GM12874 (cell line): ENCODE measurements at regions not wholly inside any gene's neighbourhood (a gene's known extent, or its start where the extent isn't known, plus 50 kb on each side); places are given as distances from the start of the nearest gene placed in this dataset.
A peak's percentile ranks its signal among the peaks of the same experiment; 100 is the strongest.

Experiments
- CTCF ChIP-seq: IDR thresholded peaks from 2 replicates; pipeline ENCODE4 v1.5.1; 2011; ENCODE audit warnings: low read depth, mild to moderate bottlenecking, control low read depth, low read length, moderate library complexity; ENCODE audit not compliant: insufficient read depth

DNA sequence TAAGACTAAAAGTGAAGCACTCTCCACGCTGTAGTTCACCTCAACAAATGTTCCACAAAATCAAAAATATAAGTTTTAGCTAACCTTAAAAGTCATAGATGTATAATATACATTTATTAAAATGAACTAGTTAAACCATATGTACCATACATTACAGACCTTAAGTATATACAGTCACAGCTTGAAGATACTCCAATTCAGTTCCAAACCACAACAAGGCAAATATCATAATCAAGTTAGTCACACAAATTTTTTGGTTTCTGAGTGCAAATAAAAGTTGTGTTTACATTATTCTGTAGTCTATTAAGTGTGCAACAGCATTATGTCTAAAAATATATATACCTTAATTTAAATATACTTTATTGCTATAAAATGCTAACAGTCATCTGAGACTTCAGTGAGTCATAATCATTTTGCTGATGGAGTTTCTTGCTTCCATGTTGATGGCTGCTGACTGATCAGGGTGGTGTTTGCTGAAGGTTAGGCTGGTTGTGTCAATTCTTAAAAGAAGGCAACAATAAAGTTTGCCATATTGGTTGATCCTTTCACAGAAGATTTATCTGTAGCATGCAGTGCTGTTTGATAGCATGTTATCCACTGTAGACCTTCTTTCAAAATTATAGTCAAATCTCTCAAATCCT lies 736.7 kb downstream of the NSUN3 start:
- no peak for TF ChIP-seq CTCF

DNA sequence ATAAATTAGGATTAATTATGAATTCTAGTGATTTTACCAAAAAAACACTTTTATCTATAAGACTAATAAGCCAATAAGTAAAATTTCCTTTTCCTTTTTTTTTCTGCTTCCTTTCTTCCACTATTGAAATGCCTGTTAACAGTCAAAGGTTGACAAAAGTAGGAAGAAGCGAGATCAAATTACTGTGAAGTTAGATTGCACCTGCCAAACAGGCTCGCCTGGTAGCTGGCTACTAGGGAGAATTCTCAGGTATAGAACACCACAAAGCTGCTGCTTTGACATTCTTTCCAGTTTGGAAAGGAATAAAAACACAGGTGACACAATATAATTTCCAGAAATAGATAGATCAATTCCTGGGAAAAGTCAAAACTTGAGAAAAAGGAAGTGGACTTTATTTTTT lies 749.0 kb downstream of the NSUN3 start:
- no peak for TF ChIP-seq CTCF

- no peak for TF ChIP-seq CTCF
These were observed 758.4 kb downstream of the NSUN3 start for GRCh38 chr3:94821241-94821640.

DNA sequence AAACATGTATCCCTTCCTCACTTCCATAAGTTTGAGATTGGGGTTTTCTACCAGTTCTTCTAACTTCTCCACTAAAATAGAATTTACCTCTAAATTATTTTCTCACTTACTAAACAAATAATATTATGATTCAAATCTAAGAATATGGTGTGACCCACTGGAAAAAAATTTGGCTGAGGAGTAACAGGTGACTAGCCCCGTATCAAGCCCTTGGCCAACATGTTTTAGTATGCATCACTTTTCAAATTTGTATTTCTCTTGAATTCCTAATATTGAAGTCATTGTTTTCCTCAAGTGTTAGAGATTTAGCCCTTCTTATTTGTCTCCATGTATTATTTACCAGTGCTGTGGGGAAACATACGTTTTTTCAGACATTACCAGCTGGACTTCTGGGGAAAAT lies 759.4 kb downstream of the NSUN3 start:
- TF ChIP-seq CTCF: no peak

DNA sequence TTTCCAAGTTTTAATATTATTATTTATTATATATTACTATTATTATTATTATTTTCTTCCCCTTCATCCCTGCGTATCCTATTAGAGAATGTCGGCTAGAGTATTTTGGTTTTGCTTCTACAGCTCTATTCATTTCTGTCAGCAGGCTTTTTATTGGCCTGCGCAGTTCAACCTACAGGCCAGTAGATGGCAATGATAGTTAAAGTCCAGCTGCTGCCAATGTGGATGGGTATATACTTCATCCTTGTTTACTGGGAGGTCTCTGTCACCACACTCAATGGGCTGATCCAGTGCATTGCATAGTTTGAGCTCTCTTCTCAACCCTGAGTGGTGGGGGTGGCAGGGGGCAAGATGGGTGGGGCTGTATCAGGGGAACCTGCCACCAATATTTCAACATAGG lies 799.8 kb downstream of the NSUN3 start:
- peak; percentile 60 for TF ChIP-seq CTCF

DNA sequence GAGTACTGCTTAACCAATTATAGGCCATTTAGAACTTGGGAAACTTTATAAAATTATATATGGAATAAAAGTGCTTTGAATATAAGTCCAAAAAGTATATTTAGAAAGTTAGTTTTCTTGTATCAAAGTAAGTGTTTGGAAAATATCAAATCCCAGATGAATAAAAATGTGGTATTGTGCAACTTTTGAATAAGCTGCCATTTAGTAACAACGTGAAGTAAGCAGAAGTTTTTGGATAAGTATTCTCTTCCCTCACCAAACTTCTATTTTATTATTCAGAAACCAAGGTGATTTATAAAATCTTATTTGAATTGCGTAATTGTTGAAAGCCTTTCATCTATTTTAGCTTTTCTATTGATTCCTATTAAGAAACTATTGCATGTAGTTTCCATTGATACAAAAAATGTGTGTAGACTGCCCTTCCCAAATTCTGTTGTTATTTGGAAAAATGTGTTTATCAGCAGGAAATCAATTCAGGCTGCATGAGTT lies 806.2 kb downstream of the NSUN3 start:
- no peak for TF ChIP-seq CTCF

DNA sequence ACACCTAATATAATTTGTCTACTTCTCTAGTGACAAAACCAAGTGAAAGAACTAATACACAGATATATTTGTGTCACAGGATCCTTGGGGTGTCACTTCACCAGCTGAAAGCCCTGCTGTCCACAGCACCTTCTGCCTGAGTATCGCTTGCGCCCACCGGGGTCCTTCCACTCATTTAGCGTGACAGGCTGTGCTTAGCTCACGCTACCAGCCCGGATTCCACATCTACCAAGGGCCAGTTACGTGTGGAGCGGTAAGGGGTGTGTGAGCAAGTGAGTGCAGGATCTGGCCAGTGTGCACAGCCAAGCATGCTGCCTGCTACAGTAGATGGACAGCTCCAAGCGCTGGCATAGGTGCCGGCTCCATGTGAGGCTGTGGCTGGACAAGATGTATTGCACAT lies 810.9 kb downstream of the NSUN3 start:
- no peak for TF ChIP-seq CTCF
